ENCODE measurements at regions not wholly inside any gene's neighbourhood (a gene's known extent, or its start where the extent isn't known, plus 50 kb on each side); places are given as distances from the start of the nearest gene placed in this dataset.
"Not testable (repeated sequence)": the region's sequence is repeated elsewhere in the genome, so short reads cannot be mapped to it uniquely, and the experiment has no call there.

DNA sequence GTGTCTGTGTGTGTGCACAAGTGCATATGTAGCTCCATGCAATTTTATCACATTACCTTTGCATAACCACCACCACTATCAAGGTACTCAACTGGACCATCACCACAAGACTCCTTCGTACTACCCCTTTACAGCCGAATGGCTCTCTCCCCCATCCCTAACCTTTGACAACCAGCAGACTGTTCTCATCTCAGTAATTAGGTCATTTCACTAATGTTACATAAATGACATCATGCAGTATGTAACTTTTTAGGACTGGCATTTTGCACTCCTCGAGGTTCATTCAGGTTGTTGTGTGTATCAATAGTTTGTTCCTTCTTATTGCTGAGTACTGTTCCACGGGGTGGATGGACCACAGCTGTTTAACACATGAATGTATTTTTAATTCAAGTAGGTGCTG is 121.8 kb upstream of the SLC6A11 start:
- CTCF ChIA-PET = interaction anchor here (0.7 kb wide), 1 partner anchor 214 kb away, joined by 3 read pairs; no protein-coding TSS in a partner anchor
- intact Hi-C loops (cut with micrococcal nuclease) = no loop called here
- DNase-seq (ENCODE audit: unreplicated experiment) = no peak
- no peak overlapping the region for H3K4me3 Mint-ChIP-seq (ENCODE audit: unreplicated experiment)
- POLR2A ChIA-PET = no interaction called here
- TF ChIP-seq, protein P1, sequence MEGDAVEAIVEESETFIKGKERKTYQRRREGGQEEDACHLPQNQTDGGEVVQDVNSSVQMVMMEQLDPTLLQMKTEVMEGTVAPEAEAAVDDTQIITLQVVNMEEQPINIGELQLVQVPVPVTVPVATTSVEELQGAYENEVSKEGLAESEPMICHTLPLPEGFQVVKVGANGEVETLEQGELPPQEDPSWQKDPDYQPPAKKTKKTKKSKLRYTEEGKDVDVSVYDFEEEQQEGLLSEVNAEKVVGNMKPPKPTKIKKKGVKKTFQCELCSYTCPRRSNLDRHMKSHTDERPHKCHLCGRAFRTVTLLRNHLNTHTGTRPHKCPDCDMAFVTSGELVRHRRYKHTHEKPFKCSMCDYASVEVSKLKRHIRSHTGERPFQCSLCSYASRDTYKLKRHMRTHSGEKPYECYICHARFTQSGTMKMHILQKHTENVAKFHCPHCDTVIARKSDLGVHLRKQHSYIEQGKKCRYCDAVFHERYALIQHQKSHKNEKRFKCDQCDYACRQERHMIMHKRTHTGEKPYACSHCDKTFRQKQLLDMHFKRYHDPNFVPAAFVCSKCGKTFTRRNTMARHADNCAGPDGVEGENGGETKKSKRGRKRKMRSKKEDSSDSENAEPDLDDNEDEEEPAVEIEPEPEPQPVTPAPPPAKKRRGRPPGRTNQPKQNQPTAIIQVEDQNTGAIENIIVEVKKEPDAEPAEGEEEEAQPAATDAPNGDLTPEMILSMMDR (IDR thresholded peaks at IDR 0.05; ENCODE audit: unreplicated experiment) = no peak
- no peaks in the 10 kb centered on the region for H3K36me3 Mint-ChIP-seq (ENCODE audit: insufficient read depth, unreplicated experiment)
- no peak overlapping the region for H3K27ac Mint-ChIP-seq (ENCODE audit: low read depth, unreplicated experiment)
- peaks cover 58% of the 10 kb centered on the region for H3K27me3 Mint-ChIP-seq (ENCODE audit: insufficient read depth, unreplicated experiment)
- H3K9me3 Mint-ChIP-seq (ENCODE audit: unreplicated experiment) = no peaks in the 10 kb centered on the region
- no TSS peak for BruUV-seq (replicated peaks)
- H3K4me1 Mint-ChIP-seq (ENCODE audit: insufficient read depth, unreplicated experiment) = no peaks in the 10 kb centered on the region

DNA sequence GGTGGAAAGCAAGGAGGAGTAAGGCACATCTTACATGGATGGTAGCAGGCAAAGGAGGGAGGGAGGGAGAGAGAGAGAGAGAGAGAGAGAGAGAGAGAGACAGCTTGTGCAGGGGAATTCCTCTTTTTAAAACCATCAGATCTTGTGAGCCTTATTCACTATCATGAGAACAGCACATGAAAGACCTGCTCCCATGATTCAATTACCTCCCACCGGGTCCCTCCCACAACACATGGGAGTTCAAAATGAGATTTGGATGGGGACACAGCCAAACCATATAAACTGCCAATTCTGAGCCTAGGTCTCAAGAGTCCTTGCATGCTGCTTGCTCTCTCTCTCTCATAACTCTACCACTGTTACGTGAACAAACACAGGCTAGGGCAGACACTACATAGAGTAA is 120.8 kb upstream of the SLC6A11 start:
- H3K27me3 Mint-ChIP-seq (ENCODE audit: insufficient read depth, unreplicated experiment) = peaks cover 52% of the 10 kb centered on the region
- H3K36me3 Mint-ChIP-seq (ENCODE audit: insufficient read depth, unreplicated experiment); BruUV-seq (replicated peaks); H3K9me3 Mint-ChIP-seq (ENCODE audit: unreplicated experiment); H3K4me1 Mint-ChIP-seq (ENCODE audit: insufficient read depth, unreplicated experiment); H3K27ac Mint-ChIP-seq (ENCODE audit: low read depth, unreplicated experiment); POLR2A ChIA-PET; H3K4me3 Mint-ChIP-seq (ENCODE audit: unreplicated experiment); DNase-seq (ENCODE audit: unreplicated experiment); intact Hi-C loops (cut with micrococcal nuclease): not testable (repeated sequence)
- CTCF ChIA-PET = interaction anchor here (0.6 kb wide), 1 partner anchor 63 kb away, joined by 3 read pairs; no protein-coding TSS in a partner anchor

DNA sequence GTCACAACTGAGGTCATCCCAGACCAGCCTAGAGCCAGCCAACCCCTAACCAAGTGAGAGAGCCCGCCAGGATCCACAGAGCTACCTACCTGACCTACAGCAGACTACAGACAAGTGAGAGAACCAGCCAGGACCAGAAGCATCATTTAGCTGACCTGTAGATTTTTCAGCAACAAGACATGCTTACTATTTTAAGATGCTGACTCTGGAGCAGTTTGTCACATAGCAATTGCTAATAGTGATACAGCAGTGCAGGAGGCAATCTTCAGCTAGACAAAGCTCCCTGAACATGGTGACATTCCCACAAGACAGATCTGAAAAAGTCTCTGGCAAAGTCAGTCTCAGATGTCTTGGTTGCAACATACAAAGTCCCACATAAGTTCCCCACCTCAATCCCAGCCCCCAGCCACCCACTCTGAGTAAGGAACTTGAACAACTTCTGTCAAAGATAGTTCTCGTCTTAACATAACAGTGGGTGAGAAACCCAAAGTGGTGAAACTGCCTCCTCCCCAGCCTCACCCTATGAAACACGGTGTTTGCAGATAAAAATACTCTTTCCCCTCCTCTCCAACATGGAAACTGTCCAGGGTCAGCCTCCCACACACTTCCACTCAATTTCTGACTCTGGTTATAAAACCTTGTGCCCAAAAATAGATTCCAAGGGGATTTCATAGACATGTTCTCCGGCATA is 120.3 kb upstream of the SLC6A11 start:
- ChIA-PET POLR2A (no interaction called here), CTCF (interaction anchor here (0.6 kb wide), 1 partner anchor 62 kb away, joined by 3 read pairs; no protein-coding TSS in a partner anchor)
- no TSS peak for BruUV-seq (replicated peaks)
- H3K9me3 Mint-ChIP-seq (ENCODE audit: unreplicated experiment) = no peaks in the 10 kb centered on the region
- no peak overlapping the region for H3K4me3 Mint-ChIP-seq (ENCODE audit: unreplicated experiment)
- TF ChIP-seq, protein P1 (IDR thresholded peaks at IDR 0.05; ENCODE audit: unreplicated experiment) = no peak
- no peaks in the 10 kb centered on the region for H3K4me1 Mint-ChIP-seq (ENCODE audit: insufficient read depth, unreplicated experiment)
- intact Hi-C loops (cut with micrococcal nuclease) = no loop called here
- no peak for DNase-seq (ENCODE audit: unreplicated experiment)
- H3K27me3 Mint-ChIP-seq (ENCODE audit: insufficient read depth, unreplicated experiment) = peaks cover 51% of the 10 kb centered on the region
- H3K36me3 Mint-ChIP-seq (ENCODE audit: insufficient read depth, unreplicated experiment) = no peaks in the 10 kb centered on the region
- no peak overlapping the region for H3K27ac Mint-ChIP-seq (ENCODE audit: low read depth, unreplicated experiment)

DNA sequence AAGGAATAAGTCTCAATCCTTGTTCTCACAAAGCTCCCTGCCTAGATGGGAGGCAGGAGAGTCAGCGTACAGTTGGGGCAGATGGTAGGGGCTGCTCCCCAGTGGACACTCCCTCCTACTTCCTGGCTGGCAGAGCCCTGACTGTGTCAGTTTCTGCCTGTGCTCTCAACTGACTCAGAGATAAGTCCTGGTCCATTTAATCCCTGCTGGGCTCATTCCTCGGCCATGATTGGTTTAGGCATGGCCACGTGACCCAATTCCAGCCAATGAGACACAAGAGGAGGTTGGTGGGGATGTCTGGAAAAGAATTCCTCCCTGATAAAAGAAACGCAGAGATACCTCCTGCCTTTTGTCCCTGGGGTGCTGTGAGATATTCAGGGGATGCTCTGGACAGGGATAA is 118.1 kb upstream of the SLC6A11 start:
- TF ChIP-seq, protein P1 (IDR thresholded peaks at IDR 0.05; ENCODE audit: unreplicated experiment) = no peak
- DNase-seq (ENCODE audit: unreplicated experiment) = peak; percentile 22
- no peak overlapping the region for H3K4me3 Mint-ChIP-seq (ENCODE audit: unreplicated experiment)
- H3K4me1 Mint-ChIP-seq (ENCODE audit: insufficient read depth, unreplicated experiment) = no peaks in the 10 kb centered on the region
- no peaks in the 10 kb centered on the region for H3K36me3 Mint-ChIP-seq (ENCODE audit: insufficient read depth, unreplicated experiment)
- intact Hi-C loops (cut with micrococcal nuclease) = no loop called here
- ChIA-PET CTCF (no interaction called here), POLR2A (no interaction called here)
- no peaks in the 10 kb centered on the region for H3K9me3 Mint-ChIP-seq (ENCODE audit: unreplicated experiment)
- no TSS peak for BruUV-seq (replicated peaks)
- peaks cover 58% of the 10 kb centered on the region for H3K27me3 Mint-ChIP-seq (ENCODE audit: insufficient read depth, unreplicated experiment)
- H3K27ac Mint-ChIP-seq (ENCODE audit: low read depth, unreplicated experiment) = no peak overlapping the region

DNA sequence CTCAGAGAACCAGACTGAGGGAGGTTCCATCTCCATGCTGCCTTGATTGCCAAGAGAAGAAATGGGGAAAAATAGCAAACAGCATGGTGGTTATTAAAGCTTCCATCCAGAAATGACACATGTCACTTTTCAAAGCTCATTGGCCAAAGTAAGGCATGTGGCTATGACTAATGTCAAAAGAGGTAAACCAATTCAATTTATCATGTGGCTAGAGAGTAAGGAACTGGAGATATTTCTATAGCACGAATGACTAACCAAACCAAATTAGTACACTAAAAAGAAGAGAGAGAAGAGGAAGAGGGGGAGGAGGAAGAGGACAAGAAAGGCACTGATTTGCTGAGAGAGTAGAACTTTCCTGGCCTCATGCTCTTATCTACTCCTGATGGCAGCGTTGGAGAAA is 115.2 kb upstream of the SLC6A11 start:
- Mint-ChIP-seq H3K36me3 (ENCODE audit: insufficient read depth, unreplicated experiment) (no peaks in the 10 kb centered on the region), H3K27me3 (ENCODE audit: insufficient read depth, unreplicated experiment) (peaks cover 68% of the 10 kb centered on the region), H3K9me3 (ENCODE audit: unreplicated experiment) (no peaks in the 10 kb centered on the region), H3K4me3 (ENCODE audit: unreplicated experiment) (no peak overlapping the region), H3K27ac (ENCODE audit: low read depth, unreplicated experiment) (no peak overlapping the region), H3K4me1 (ENCODE audit: insufficient read depth, unreplicated experiment) (no peaks in the 10 kb centered on the region)
- BruUV-seq (replicated peaks) = no TSS peak
- DNase-seq (ENCODE audit: unreplicated experiment) = no peak
- ChIA-PET CTCF (no interaction called here), POLR2A (no interaction called here)
- TF ChIP-seq, protein P1 (IDR thresholded peaks at IDR 0.05; ENCODE audit: unreplicated experiment) = no peak
- intact Hi-C loops (cut with micrococcal nuclease) = no loop called here

Data from MCF 10A (cell line).